GM19239 (cell line): ENCODE measurements at regions not wholly inside any gene's neighbourhood (a gene's known extent, or its start where the extent isn't known, plus 50 kb on each side); places are given as distances from the start of the nearest gene placed in this dataset.
A peak's percentile ranks its signal among the peaks of the same experiment; 100 is the strongest.
"Not testable (repeated sequence)": the region's sequence is repeated elsewhere in the genome, so short reads cannot be mapped to it uniquely, and the experiment has no call there.

ENCODE experiments used
- DNase-seq: peaks from one replicate; pipeline ENCODE4 v3.0.0; 2011; ENCODE audit warnings: low spot score; ENCODE audit not compliant: insufficient read length
- FAIRE-seq: peaks from 2 replicates; lab custom pipeline; 2011; peaks lifted over from hg19 to GRCh38; lab: Jason Lieb, UNC

- FAIRE-seq = no peak
- no peak for DNase-seq
Observed at GRCh38 chr1:242827538-242827937, 303.0 kb upstream of the PLD5 start.

- DNase-seq = no peak
- FAIRE-seq = no peak
Observed at GRCh38 chr1:242826701-242827336, 302.3 kb upstream of the PLD5 start.

GRCh38 chr1:242824435-242824834 is 299.9 kb upstream of the PLD5 start:
- no peak for DNase-seq
- no peak for FAIRE-seq

- FAIRE-seq (peak; percentile 92), DNase-seq (peak; percentile 22)
Observed at GRCh38 chr1:242813490-242814091, 289.1 kb upstream of the PLD5 start.

GRCh38 chr1:242811092-242811840 is 286.8 kb upstream of the PLD5 start:
- FAIRE-seq = no peak
- no peak for DNase-seq

- no peak for DNase-seq
- no peak for FAIRE-seq
Observed at GRCh38 chr1:242806324-242806723, 281.8 kb upstream of the PLD5 start.

- not testable (repeated sequence) for DNase-seq, FAIRE-seq
Observed at GRCh38 chr1:242805360-242805759, 280.9 kb upstream of the PLD5 start.

- DNase-seq = no peak
- FAIRE-seq = no peak
Observed at GRCh38 chr1:242802973-242803372, 278.5 kb upstream of the PLD5 start.

- FAIRE-seq = peak; percentile 31
- DNase-seq = no peak
Observed at GRCh38 chr1:242800521-242800920, 276.0 kb upstream of the PLD5 start.

GRCh38 chr1:242797856-242798255 is 273.4 kb upstream of the PLD5 start:
- FAIRE-seq (no peak), DNase-seq (no peak)

- DNase-seq (no peak), FAIRE-seq (peak; percentile 97)
Observed at GRCh38 chr1:242788771-242789170, 264.3 kb upstream of the PLD5 start.

- FAIRE-seq = peak; percentile 60
- DNase-seq = no peak
Observed at GRCh38 chr1:242787968-242788367, 263.5 kb upstream of the PLD5 start.

GRCh38 chr1:242784807-242785206 is 260.3 kb upstream of the PLD5 start:
- no peak for FAIRE-seq
- DNase-seq = no peak

- DNase-seq (no peak), FAIRE-seq (peak; percentile 90)
Observed at GRCh38 chr1:242784084-242784483, 259.6 kb upstream of the PLD5 start.

- DNase-seq = no peak
- no peak for FAIRE-seq
Observed at GRCh38 chr1:242774256-242774655, 249.8 kb upstream of the PLD5 start.

GRCh38 chr1:242770366-242770765 is 245.9 kb upstream of the PLD5 start:
- FAIRE-seq = no peak
- DNase-seq = no peak

- FAIRE-seq (no peak), DNase-seq (no peak)
Observed at GRCh38 chr1:242764161-242764560, 239.7 kb upstream of the PLD5 start.

GRCh38 chr1:242761556-242761955 is 237.1 kb upstream of the PLD5 start:
- FAIRE-seq = no peak

GRCh38 chr1:242754926-242755325 is 230.4 kb upstream of the PLD5 start:
- FAIRE-seq (no peak), DNase-seq (no peak)

More at GRCh38 chr1:242761556-242761955, 237.1 kb upstream of the PLD5 start:
- no peak for DNase-seq

- DNase-seq = no peak
- FAIRE-seq = no peak
Observed at GRCh38 chr1:242754125-242754524, 229.6 kb upstream of the PLD5 start.

- no peak for DNase-seq
- FAIRE-seq = no peak
Observed at GRCh38 chr1:242747233-242747632, 222.7 kb upstream of the PLD5 start.
